ENCODE measurements at regions not wholly inside any gene's neighbourhood (a gene's known extent, or its start where the extent isn't known, plus 50 kb on each side); places are given as distances from the start of the nearest gene placed in this dataset.

GRCh38 chr2:236674646-236675045 is 105.0 kb downstream of the ACKR3 start:
- DNase-seq = no peak

- DNase-seq = no peak
These were observed 105.4 kb downstream of the ACKR3 start for GRCh38 chr2:236675051-236675450.

GRCh38 chr2:236675526-236675925 is 105.9 kb downstream of the ACKR3 start:
- no peak for DNase-seq

GRCh38 chr2:236676136-236676873 is 106.7 kb downstream of the ACKR3 start:
- no peak for DNase-seq

- no peak for DNase-seq
These were observed 107.7 kb downstream of the ACKR3 start for GRCh38 chr2:236677368-236677767.

- DNase-seq = no peak
These were observed 108.8 kb downstream of the ACKR3 start for GRCh38 chr2:236678307-236678975.

GRCh38 chr2:236679884-236680860 is 110.5 kb downstream of the ACKR3 start:
- DNase-seq = no peak

- no peak for DNase-seq
These were observed 113.2 kb downstream of the ACKR3 start for GRCh38 chr2:236682651-236683422.

GRCh38 chr2:236684504-236685256 is 115.1 kb downstream of the ACKR3 start:
- DNase-seq = no peak

- DNase-seq = no peak
These were observed 115.7 kb downstream of the ACKR3 start for GRCh38 chr2:236685361-236685760.

- DNase-seq = no peak
These were observed 116.4 kb downstream of the ACKR3 start for GRCh38 chr2:236685979-236686520.

GRCh38 chr2:236686561-236686960 is 116.9 kb downstream of the ACKR3 start:
- DNase-seq = no peak

- no peak for DNase-seq
These were observed 117.8 kb downstream of the ACKR3 start for GRCh38 chr2:236687296-236687965.

GRCh38 chr2:236688157-236688556 is 118.5 kb downstream of the ACKR3 start:
- no peak for DNase-seq

- no peak for DNase-seq
These were observed 119.2 kb downstream of the ACKR3 start for GRCh38 chr2:236688563-236689392.

- no peak for DNase-seq
These were observed 119.7 kb downstream of the ACKR3 start for GRCh38 chr2:236689393-236689700.

- no peak for DNase-seq
These were observed 120.4 kb downstream of the ACKR3 start for GRCh38 chr2:236689981-236690380.

- DNase-seq = no peak
These were observed 121.1 kb downstream of the ACKR3 start for GRCh38 chr2:236690726-236691125.

- DNase-seq = no peak
These were observed 122.2 kb downstream of the ACKR3 start for GRCh38 chr2:236691799-236692167.

GRCh38 chr2:236692937-236693336 is 123.3 kb downstream of the ACKR3 start:
- no peak for DNase-seq
